ENCODE measurements at regions not wholly inside any gene's neighbourhood (a gene's known extent, or its start where the extent isn't known, plus 50 kb on each side); places are given as distances from the start of the nearest gene placed in this dataset.

GRCh38 chr1:110746644-110747259, 72.0 kb upstream of the KCNA3 start:
- TF ChIP-seq POLR2A (IDR thresholded peaks at IDR 0.05; ENCODE audit: low read length) (no peak), GATA1 (IDR thresholded peaks at IDR 0.05; ENCODE audit: low read depth, low read length) (no peak)
